ENCODE measurements at regions not wholly inside any gene's neighbourhood (a gene's known extent, or its start where the extent isn't known, plus 50 kb on each side); places are given as distances from the start of the nearest gene placed in this dataset.

DNA sequence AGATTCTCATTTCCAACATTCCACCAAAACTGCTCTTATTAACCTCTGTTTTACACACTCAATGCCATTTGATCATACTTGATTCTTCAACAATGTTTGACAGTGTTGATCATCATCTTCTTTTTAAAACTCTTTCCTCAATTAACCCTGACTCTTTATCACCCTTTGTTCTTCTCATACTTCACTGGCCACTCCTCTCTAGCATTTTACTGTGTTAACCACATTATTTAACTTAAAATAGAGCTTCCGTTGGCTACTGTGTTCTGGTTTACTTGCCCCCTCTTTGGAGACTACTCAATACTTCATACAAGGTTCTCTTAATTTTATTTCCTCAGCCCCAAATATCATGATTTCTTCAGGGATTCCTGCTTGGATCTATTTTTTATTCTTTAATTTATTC is 121.1 kb upstream of the SPRY2 start:
- TF ChIP-seq, protein P1, sequence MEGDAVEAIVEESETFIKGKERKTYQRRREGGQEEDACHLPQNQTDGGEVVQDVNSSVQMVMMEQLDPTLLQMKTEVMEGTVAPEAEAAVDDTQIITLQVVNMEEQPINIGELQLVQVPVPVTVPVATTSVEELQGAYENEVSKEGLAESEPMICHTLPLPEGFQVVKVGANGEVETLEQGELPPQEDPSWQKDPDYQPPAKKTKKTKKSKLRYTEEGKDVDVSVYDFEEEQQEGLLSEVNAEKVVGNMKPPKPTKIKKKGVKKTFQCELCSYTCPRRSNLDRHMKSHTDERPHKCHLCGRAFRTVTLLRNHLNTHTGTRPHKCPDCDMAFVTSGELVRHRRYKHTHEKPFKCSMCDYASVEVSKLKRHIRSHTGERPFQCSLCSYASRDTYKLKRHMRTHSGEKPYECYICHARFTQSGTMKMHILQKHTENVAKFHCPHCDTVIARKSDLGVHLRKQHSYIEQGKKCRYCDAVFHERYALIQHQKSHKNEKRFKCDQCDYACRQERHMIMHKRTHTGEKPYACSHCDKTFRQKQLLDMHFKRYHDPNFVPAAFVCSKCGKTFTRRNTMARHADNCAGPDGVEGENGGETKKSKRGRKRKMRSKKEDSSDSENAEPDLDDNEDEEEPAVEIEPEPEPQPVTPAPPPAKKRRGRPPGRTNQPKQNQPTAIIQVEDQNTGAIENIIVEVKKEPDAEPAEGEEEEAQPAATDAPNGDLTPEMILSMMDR (IDR thresholded peaks at IDR 0.05; ENCODE audit: poor library complexity, severe bottlenecking) = no peak
- no peak for TF ChIP-seq RAD21 (conservative IDR thresholded peaks at IDR 0.05)
- no peak overlapping the region for H3K9ac ChIP-seq (ENCODE audit: low read length)
- no peaks in the 10 kb centered on the region for H3K9me3 ChIP-seq (ENCODE audit: low read length)
- H3K36me3 ChIP-seq (ENCODE audit: insufficient read depth, low read length) = no peaks in the 10 kb centered on the region
- no peaks in the 10 kb centered on the region for H4K20me1 ChIP-seq (ENCODE audit: insufficient read depth)
- no peak overlapping the region for H2AFZ ChIP-seq (ENCODE audit: low read depth, low read length)
- no peak overlapping the region for H3K4me2 ChIP-seq (ENCODE audit: low read length)
- H3K4me3 ChIP-seq (ENCODE audit: low read length) = no peak overlapping the region
- H3K79me2 ChIP-seq (replicated peaks; ENCODE audit: insufficient read depth, low read length) = no peaks in the 10 kb centered on the region
- H3F3A ChIP-seq (ENCODE audit: insufficient read depth, low read length, poor library complexity, severe bottlenecking) = no peaks in the 10 kb centered on the region
- no peak overlapping the region for H3K27ac ChIP-seq (ENCODE audit: low read length)
- H3K9me2 ChIP-seq (ENCODE audit: insufficient read depth, low read length) = no peaks in the 10 kb centered on the region
- H3K27me3 ChIP-seq (ENCODE audit: insufficient read depth, low read depth, low read length) = no peaks in the 10 kb centered on the region

DNA sequence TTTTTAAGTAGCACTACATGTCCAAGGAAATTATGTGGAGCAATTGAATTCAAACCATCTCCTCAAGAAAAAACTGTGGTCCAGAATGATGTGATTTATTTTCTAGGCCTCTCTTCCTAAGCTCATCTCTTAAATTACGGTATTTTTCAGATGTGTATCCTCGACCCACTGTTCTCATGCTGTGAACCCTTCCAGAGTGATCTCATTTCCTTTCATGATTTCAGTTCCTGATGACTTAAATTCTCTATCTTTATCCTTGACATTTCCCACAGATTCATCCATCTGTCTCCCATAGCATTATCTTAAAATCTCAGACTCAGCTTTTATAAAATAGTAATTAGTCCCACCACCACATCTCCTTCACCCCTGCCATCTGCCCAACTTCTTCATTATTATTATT is 117.6 kb upstream of the SPRY2 start:
- H3K9ac ChIP-seq (ENCODE audit: low read length) = no peak overlapping the region
- H3K27me3 ChIP-seq (ENCODE audit: insufficient read depth, low read depth, low read length) = no peaks in the 10 kb centered on the region
- no peaks in the 10 kb centered on the region for H3K9me3 ChIP-seq (ENCODE audit: low read length)
- H3K27ac ChIP-seq (ENCODE audit: low read length) = no peak overlapping the region
- TF ChIP-seq MXI1 (conservative IDR thresholded peaks at IDR 0.05; ENCODE audit: poor library complexity, severe bottlenecking) (no peak), EP300 (conservative IDR thresholded peaks at IDR 0.05; ENCODE audit: poor library complexity, severe bottlenecking) (no peak), POLR2AphosphoS5 (IDR thresholded peaks at IDR 0.05) (no peak), TAF1 (IDR thresholded peaks at IDR 0.05; ENCODE audit: low read depth) (no peak), SMC3 (conservative IDR thresholded peaks at IDR 0.05; ENCODE audit: poor library complexity) (no peak), RAD21 (conservative IDR thresholded peaks at IDR 0.05) (no peak), EZH2 (IDR thresholded peaks at IDR 0.05; ENCODE audit: borderline replicate concordance, insufficient read depth, low read length, poor library complexity, severe bottlenecking) (no peak)
- TF ChIP-seq, protein P1 (IDR thresholded peaks at IDR 0.05; ENCODE audit: poor library complexity, severe bottlenecking) = no peak
- TF ChIP-seq, protein P2, sequence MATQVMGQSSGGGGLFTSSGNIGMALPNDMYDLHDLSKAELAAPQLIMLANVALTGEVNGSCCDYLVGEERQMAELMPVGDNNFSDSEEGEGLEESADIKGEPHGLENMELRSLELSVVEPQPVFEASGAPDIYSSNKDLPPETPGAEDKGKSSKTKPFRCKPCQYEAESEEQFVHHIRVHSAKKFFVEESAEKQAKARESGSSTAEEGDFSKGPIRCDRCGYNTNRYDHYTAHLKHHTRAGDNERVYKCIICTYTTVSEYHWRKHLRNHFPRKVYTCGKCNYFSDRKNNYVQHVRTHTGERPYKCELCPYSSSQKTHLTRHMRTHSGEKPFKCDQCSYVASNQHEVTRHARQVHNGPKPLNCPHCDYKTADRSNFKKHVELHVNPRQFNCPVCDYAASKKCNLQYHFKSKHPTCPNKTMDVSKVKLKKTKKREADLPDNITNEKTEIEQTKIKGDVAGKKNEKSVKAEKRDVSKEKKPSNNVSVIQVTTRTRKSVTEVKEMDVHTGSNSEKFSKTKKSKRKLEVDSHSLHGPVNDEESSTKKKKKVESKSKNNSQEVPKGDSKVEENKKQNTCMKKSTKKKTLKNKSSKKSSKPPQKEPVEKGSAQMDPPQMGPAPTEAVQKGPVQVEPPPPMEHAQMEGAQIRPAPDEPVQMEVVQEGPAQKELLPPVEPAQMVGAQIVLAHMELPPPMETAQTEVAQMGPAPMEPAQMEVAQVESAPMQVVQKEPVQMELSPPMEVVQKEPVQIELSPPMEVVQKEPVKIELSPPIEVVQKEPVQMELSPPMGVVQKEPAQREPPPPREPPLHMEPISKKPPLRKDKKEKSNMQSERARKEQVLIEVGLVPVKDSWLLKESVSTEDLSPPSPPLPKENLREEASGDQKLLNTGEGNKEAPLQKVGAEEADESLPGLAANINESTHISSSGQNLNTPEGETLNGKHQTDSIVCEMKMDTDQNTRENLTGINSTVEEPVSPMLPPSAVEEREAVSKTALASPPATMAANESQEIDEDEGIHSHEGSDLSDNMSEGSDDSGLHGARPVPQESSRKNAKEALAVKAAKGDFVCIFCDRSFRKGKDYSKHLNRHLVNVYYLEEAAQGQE (IDR thresholded peaks at IDR 0.05; ENCODE audit: borderline replicate concordance) = no peak
- H3K4me2 ChIP-seq (ENCODE audit: low read length) = no peak overlapping the region
- no peaks in the 10 kb centered on the region for H3K79me2 ChIP-seq (replicated peaks; ENCODE audit: insufficient read depth, low read length)
- H3K9me2 ChIP-seq (ENCODE audit: insufficient read depth, low read length) = no peaks in the 10 kb centered on the region
- no peaks in the 10 kb centered on the region for H4K20me1 ChIP-seq (ENCODE audit: insufficient read depth)
- no peaks in the 10 kb centered on the region for H3F3A ChIP-seq (ENCODE audit: insufficient read depth, low read length, poor library complexity, severe bottlenecking)
- H3K36me3 ChIP-seq (ENCODE audit: insufficient read depth, low read length) = no peaks in the 10 kb centered on the region
- H3K4me3 ChIP-seq (ENCODE audit: low read length) = no peak overlapping the region
- H2AFZ ChIP-seq (ENCODE audit: low read depth, low read length) = no peak overlapping the region
